Jurkat, Clone E6-1 (cell line): ENCODE measurements at regions not wholly inside any gene's neighbourhood (a gene's known extent, or its start where the extent isn't known, plus 50 kb on each side); places are given as distances from the start of the nearest gene placed in this dataset.
"Not testable (repeated sequence)": the region's sequence is repeated elsewhere in the genome, so short reads cannot be mapped to it uniquely, and the experiment has no call there.

Experiments
- DNase-seq: peaks from one replicate; pipeline ENCODE4 v3.0.0-alpha.2; 2011; ENCODE audit warnings: low read depth, low spot score
- H3K4me3 ChIP-seq: 2 replicates; pipeline ENCODE4 v1.5.1; 2011; ENCODE audit warnings: mild to moderate bottlenecking, low read length, control low read depth, moderate library complexity

DNA sequence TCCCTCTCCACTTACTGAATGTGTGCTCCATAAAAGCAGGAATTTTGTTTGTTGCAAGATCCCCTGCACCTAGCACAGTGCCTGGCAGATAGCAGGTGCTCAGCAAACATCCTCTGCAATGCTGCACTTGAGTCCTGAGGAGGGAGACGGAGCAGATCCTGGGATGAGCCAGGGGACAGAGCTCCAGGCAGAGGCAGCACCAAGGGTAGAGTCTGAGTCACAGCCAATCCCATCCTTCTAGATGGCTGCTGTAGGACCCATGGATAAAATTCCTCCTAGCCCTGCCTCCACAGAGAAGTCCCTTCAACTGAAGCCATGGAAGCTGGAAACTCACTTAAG lies 59.3 kb upstream of the SULF2 start:
- DNase-seq, H3K4me3 ChIP-seq: not testable (repeated sequence)

DNA sequence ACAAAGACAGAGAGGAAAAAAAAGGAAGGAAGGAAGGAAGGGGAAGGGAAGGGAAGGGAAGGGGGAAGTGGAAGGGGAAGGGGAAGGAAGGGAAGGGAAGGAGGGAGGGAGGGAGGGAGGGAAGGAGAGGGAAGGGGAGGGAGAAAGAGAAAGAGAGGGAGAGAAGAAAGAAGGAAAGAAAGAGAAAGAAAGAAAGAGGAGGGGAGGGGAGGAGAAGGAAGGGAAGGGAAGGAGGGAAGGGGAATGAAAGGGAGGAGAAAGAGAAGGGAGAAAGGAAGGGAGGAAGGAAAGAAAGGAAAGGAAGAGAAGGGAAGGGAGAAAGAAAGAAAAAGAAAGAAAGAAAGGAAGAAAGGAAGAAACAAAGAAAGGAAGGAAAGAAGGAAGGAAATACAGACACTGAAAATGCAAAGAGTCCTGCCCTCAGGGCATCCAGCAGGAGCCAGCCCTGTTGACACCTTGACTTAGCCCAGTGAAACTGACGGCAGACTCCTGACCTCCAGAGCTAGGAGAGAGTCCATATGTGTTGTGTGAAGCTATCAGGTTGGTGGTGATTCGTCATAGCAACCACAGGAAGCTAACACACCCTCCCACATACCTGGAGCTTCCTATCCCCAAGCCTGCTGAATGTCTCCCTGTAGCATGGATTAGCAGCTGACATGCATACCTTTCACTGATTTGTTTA lies 58.7 kb upstream of the SULF2 start:
- no peak overlapping the region for H3K4me3 ChIP-seq
- DNase-seq: no peak

DNA sequence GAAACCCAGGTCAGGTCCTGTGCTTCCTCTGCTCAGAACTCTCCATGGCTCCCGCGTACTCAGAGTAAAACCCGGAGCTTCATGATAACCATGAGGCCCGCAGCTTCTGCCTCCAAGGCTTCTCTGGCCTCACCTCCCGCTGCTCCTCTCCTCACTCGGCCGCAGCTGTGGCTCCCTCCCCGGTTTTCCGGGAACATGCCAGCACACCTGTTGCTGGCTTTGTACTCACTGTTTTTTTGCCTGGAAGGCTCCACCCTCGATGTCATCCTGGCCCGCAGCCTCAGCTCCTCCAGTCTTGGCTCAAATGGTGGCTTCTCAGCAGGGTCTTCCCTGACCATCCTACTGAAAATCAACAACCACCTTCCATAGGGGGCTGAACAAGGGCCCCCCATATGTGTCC lies 57.7 kb upstream of the SULF2 start:
- not testable (repeated sequence) for H3K4me3 ChIP-seq, DNase-seq

- DNase-seq, H3K4me3 ChIP-seq: not testable (repeated sequence)
Measured at GRCh38 chr20:47842004-47842403, 56.7 kb upstream of the SULF2 start.

GRCh38 chr20:47836256-47836817 lies 51.1 kb upstream of the SULF2 start:
- not testable (repeated sequence) for H3K4me3 ChIP-seq, DNase-seq
